ENCODE measurements at regions not wholly inside any gene's neighbourhood (a gene's known extent, or its start where the extent isn't known, plus 50 kb on each side); places are given as distances from the start of the nearest gene placed in this dataset.
A peak's percentile ranks its signal among the peaks of the same experiment; 100 is the strongest.
"Not testable (repeated sequence)": the region's sequence is repeated elsewhere in the genome, so short reads cannot be mapped to it uniquely, and the experiment has no call there.

DNA sequence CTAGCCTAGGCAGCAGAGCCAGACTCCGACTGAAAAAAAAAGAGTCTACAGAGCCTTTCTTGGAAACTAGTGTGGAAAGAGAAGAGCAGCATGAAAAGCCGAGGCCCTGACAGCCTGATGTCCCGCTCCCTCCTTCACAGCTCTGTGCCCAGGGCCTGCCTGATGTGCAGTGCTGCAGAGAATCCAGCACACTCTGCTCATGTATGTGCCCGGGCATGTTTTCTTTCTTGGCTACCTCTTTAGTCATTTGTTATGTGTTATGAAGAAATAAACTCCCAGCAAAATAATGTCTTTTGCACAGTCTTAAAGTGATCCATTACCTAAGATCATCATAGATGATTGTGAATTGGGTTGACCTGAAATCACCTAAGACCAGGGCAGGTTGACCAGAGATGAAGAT is 78.1 kb upstream of the EZR start:
- intact Hi-C loops (cut with DNase I): no loop called here
- Histone ChIP-seq H3K27ac (no peak overlapping the region), H3K4me1 (no peaks in the 10 kb centered on the region), H3K27me3 (no peaks in the 10 kb centered on the region), H3K4me3 (no peak overlapping the region), H3K36me3 (no peaks in the 10 kb centered on the region), H3K9me3 (no peaks in the 10 kb centered on the region)
- no peak for TF ChIP-seq CTCF (IDR thresholded peaks at IDR 0.05)
- DNase-seq (no peak), ATAC-seq (no peak)

- no peak for TF ChIP-seq CTCF (IDR thresholded peaks at IDR 0.05)
- ATAC-seq: no peak
- no peak overlapping the region for H3K27ac ChIP-seq
- H3K4me3 ChIP-seq: no peak overlapping the region
- no peaks in the 10 kb centered on the region for H3K9me3 ChIP-seq
- H3K27me3 ChIP-seq: no peaks in the 10 kb centered on the region
- H3K36me3 ChIP-seq: no peaks in the 10 kb centered on the region
- H3K4me1 ChIP-seq: no peaks in the 10 kb centered on the region
- intact Hi-C loops (cut with DNase I): no loop called here
- DNase-seq: no peak
Observed at GRCh38 chr6:158895661-158896060, 76.5 kb upstream of the EZR start.

- DNase-seq: peak in 1 of 4 donors; percentile 48
- no peak overlapping the region for H3K4me3 ChIP-seq
- H3K9me3 ChIP-seq: no peaks in the 10 kb centered on the region
- no peaks in the 10 kb centered on the region for H3K4me1 ChIP-seq
- no peak for TF ChIP-seq CTCF (IDR thresholded peaks at IDR 0.05)
- intact Hi-C loops (cut with DNase I): no loop called here
- peak; percentile 77 for ATAC-seq
- no peaks in the 10 kb centered on the region for H3K36me3 ChIP-seq
- H3K27ac ChIP-seq: no peak overlapping the region
- no peaks in the 10 kb centered on the region for H3K27me3 ChIP-seq
Observed at GRCh38 chr6:158894193-158894592, 75.0 kb upstream of the EZR start.

DNA sequence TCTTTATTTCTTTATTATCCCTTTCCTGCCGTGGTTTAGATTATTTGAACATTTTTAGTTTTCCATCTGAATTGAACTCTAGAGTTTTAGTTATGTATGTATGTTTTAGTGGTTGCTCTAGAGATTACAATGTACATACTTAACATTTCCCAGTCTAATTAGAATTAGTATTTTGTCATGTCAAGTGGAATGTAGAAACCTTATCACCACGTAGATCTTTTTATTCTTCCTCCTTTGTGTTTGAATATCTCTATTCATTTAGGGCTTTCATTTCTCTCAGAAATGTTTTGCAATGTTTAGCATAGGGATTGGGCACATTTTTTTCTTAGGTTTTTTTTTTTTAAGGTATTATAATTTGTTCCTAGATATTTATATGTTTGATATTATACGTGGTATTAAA is 73.1 kb upstream of the EZR start:
- no peak for TF ChIP-seq CTCF (IDR thresholded peaks at IDR 0.05)
- DNase-seq (no peak), ATAC-seq (no peak)
- intact Hi-C loops (cut with DNase I): no loop called here
- Histone ChIP-seq H3K4me1 (no peaks in the 10 kb centered on the region), H3K4me3 (no peak overlapping the region), H3K27me3 (no peaks in the 10 kb centered on the region), H3K36me3 (no peaks in the 10 kb centered on the region), H3K27ac (no peak overlapping the region), H3K9me3 (no peaks in the 10 kb centered on the region)

GRCh38 chr6:158891560-158891959 is 72.4 kb upstream of the EZR start:
- H3K27ac ChIP-seq; intact Hi-C loops (cut with DNase I); H3K36me3 ChIP-seq; H3K4me3 ChIP-seq; H3K27me3 ChIP-seq; H3K9me3 ChIP-seq; ATAC-seq; DNase-seq; H3K4me1 ChIP-seq: not testable (repeated sequence)

DNA sequence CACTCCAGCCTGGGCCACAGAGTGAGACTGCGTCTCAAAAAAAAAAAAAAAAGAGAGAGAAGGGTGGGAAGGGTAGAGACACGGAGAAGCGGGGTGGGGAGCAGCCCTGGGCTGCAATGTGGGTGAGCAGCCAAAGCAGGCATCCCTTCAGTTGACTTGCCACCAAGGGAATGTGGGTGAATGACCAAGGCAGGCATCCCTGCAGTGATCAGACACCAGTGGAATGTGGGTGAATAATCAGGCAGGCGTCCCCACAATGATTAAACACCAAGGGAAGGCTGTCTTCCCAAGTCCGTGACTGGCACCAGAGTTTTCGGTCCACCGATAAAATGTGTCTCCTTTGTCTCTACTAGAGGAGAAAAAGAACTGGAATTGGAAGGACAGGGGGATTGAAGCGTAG is 69.0 kb upstream of the EZR start:
- H3K36me3 ChIP-seq; DNase-seq; H3K4me3 ChIP-seq; ATAC-seq; H3K9me3 ChIP-seq; H3K27ac ChIP-seq; H3K27me3 ChIP-seq; H3K4me1 ChIP-seq; intact Hi-C loops (cut with DNase I): not testable (repeated sequence)

- H3K27ac ChIP-seq; H3K9me3 ChIP-seq; H3K27me3 ChIP-seq; H3K4me3 ChIP-seq; H3K36me3 ChIP-seq; H3K4me1 ChIP-seq; DNase-seq; ATAC-seq; intact Hi-C loops (cut with DNase I): not testable (repeated sequence)
Observed at GRCh38 chr6:158886346-158886977, 67.3 kb upstream of the EZR start.

DNA sequence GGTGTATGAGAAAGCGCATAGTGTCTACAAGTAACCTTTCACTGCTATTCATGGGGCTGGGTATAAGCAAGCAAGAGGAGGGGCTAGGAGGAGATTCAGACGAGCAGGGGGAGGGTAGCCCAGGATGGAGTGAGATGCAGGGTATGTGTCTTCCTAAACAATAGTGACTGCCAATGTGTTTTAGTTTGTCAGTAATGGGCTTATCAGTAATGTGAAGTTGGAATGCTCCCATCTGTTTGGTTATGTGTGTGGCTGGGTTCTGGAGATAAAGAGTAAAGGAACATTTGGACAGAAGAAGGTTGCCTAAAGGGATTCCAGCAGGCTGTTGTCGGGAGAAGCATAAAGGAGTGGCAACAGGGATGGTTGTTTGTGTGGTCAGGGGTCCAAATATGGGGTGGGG is 62.7 kb upstream of the EZR start:
- ATAC-seq; H3K27ac ChIP-seq; H3K36me3 ChIP-seq; H3K4me3 ChIP-seq; H3K27me3 ChIP-seq; H3K4me1 ChIP-seq; intact Hi-C loops (cut with DNase I); DNase-seq; H3K9me3 ChIP-seq: not testable (repeated sequence)

DNA sequence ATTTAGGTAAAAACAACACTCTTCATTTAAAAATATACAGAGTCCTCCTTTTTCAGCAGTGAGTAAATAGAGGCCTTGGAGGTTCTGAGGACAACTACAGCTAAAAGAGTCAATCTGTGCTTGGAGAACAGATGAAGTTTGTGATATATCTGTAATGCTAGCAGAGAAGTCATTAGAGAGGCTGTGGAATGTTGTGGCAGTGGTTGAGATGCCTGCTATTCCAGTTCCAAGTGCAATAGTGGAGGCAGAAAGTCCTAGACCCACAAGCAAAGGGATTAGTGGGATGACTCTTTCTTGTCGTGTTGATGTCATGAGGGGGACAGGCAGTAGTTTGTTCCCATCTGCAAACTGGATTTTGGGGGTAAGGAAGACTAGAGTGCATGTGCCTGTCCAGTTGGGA is 62.1 kb upstream of the EZR start:
- intact Hi-C loops (cut with DNase I); H3K4me1 ChIP-seq; H3K36me3 ChIP-seq; ATAC-seq; H3K27ac ChIP-seq; H3K4me3 ChIP-seq; H3K27me3 ChIP-seq; DNase-seq; H3K9me3 ChIP-seq: not testable (repeated sequence)

Measured in left lung (tissue), 4 donors.